Mesenchymal stem cell (in vitro differentiated cells and primary cell): ENCODE measurements at regions not wholly inside any gene's neighbourhood (a gene's known extent, or its start where the extent isn't known, plus 50 kb on each side); places are given as distances from the start of the nearest gene placed in this dataset.

Experiments used
- DNase-seq: peaks from one replicate; pipeline ENCODE4 v3.0.0-alpha.2; 2013
- H2AFZ ChIP-seq: one replicate; pipeline ENCODE4 v1.6.1; 2013; ENCODE audit warnings: low read depth, mild to moderate bottlenecking, control low read depth, inconsistent platforms, low read length, moderate library complexity
- H2AK5ac ChIP-seq: 2 replicates; pipeline ENCODE4 v1.6.1; 2013; ENCODE audit warnings: low read length, moderate library complexity, mild to moderate bottlenecking, inconsistent platforms; ENCODE audit not compliant: severe bottlenecking
- H2BK120ac ChIP-seq: one replicate; pipeline ENCODE4 v1.6.1; 2013; ENCODE audit warnings: low read depth, mild to moderate bottlenecking, inconsistent platforms, low read length, moderate library complexity
- H2BK12ac ChIP-seq, 2 experiments: one replicate each; pipeline ENCODE4 v1.6.1; 2013; ENCODE audit warnings: inconsistent platforms in 2 of 2, low read length in 2 of 2, mild to moderate bottlenecking in 2 of 2, moderate library complexity in 2 of 2, control low read depth in 1 of 2
- H2BK15ac ChIP-seq: one replicate; pipeline ENCODE4 v1.6.1; 2013; ENCODE audit warnings: mild to moderate bottlenecking, low read depth, inconsistent platforms; ENCODE audit not compliant: poor library complexity, severe bottlenecking
- H2BK5ac ChIP-seq: 2 replicates; pipeline ENCODE4 v1.6.1; 2013; ENCODE audit warnings: low read depth, mild to moderate bottlenecking, low read length, control low read depth, inconsistent platforms; ENCODE audit not compliant: poor library complexity, severe bottlenecking
- H3K14ac ChIP-seq, 2 experiments: one replicate each; pipeline ENCODE4 v1.6.1; 2013; ENCODE audit warnings: inconsistent platforms in 2 of 2, low read length in 2 of 2, control low read depth in 1 of 2, mild to moderate bottlenecking in 1 of 2, moderate library complexity in 1 of 2
- H3K18ac ChIP-seq, 2 experiments: one replicate each; pipeline ENCODE4 v1.6.1; 2013; ENCODE audit warnings: inconsistent platforms in 2 of 2, low read length in 2 of 2, control low read depth in 1 of 2, low read depth in 1 of 2, mild to moderate bottlenecking in 1 of 2
- H3K23ac ChIP-seq, 2 experiments: one replicate each; pipeline ENCODE4 v1.6.1; 2013; ENCODE audit warnings: inconsistent platforms in 2 of 2, low read length in 2 of 2, mild to moderate bottlenecking in 2 of 2, moderate library complexity in 2 of 2, control low read depth in 1 of 2
- H3K27ac ChIP-seq: 2 replicates; pipeline ENCODE4 v1.5.1; 2013; ENCODE audit warnings: mild to moderate bottlenecking, moderate library complexity, low read length, control low read depth, inconsistent platforms; ENCODE audit not compliant: poor library complexity, severe bottlenecking
- H3K27me3 ChIP-seq, 2 experiments: 2 replicates each; pipeline versions ENCODE4 v1.6.1 to v1.7.0; 2013; ENCODE audit warnings: low read length in 2 of 2, mild to moderate bottlenecking in 2 of 2, moderate library complexity in 2 of 2, control low read depth in 1 of 2, inconsistent platforms in 1 of 2; ENCODE audit not compliant: control insufficient read depth in 1 of 2, insufficient read depth in 1 of 2
- H3K36me3 ChIP-seq, 2 experiments: 2 replicates each; pipeline versions ENCODE4 v1.6.1 to v1.7.0; 2013; ENCODE audit warnings: low read length in 2 of 2, control low read depth in 1 of 2, inconsistent platforms in 1 of 2, low read depth in 1 of 2, mild to moderate bottlenecking in 1 of 2; ENCODE audit not compliant: insufficient read depth in 2 of 2, control insufficient read depth in 1 of 2
- H3K4ac ChIP-seq, 2 experiments: one replicate each; pipeline ENCODE4 v1.6.1; 2013; ENCODE audit warnings: inconsistent platforms in 2 of 2, low read length in 2 of 2, mild to moderate bottlenecking in 2 of 2, moderate library complexity in 2 of 2, control low read depth in 1 of 2, low read depth in 1 of 2
- H3K4me1 ChIP-seq: 2 replicates; pipeline ENCODE4 v1.6.1; 2013; ENCODE audit warnings: low read depth, low read length, control low read depth; ENCODE audit not compliant: control insufficient read depth, insufficient read depth
- H3K4me2 ChIP-seq: 2 replicates; pipeline ENCODE4 v1.6.1; 2013; ENCODE audit warnings: low read length, mild to moderate bottlenecking, inconsistent platforms; ENCODE audit not compliant: poor library complexity, severe bottlenecking
- H3K4me3 ChIP-seq, 2 experiments: 2 replicates each; pipeline versions ENCODE4 v1.5.1 to v1.7.0; 2013; ENCODE audit warnings: low read length in 2 of 2, mild to moderate bottlenecking in 2 of 2, control low read depth in 1 of 2, low read depth in 1 of 2; ENCODE audit not compliant: insufficient read depth in 1 of 2
- H3K79me1 ChIP-seq: replicated peaks from 2 replicates; pipeline ENCODE4 v1.6.1; 2013; ENCODE audit warnings: mild to moderate bottlenecking, control low read depth, low read length, inconsistent platforms; ENCODE audit not compliant: poor library complexity, severe bottlenecking
- H3K9ac ChIP-seq: 2 replicates; pipeline ENCODE4 v1.7.0; 2013; ENCODE audit warnings: mild to moderate bottlenecking, low read length, moderate library complexity
- H3K9me3 ChIP-seq: 2 replicates; pipeline ENCODE4 v1.7.0; 2013; ENCODE audit warnings: mild to moderate bottlenecking, low read length; ENCODE audit not compliant: control insufficient read depth
- H4K8ac ChIP-seq: one replicate; pipeline ENCODE4 v1.6.1; 2013; ENCODE audit warnings: inconsistent platforms, mild to moderate bottlenecking, low read length, moderate library complexity
- H4K91ac ChIP-seq: one replicate; pipeline ENCODE4 v1.6.1; 2013; ENCODE audit warnings: mild to moderate bottlenecking, low read length, inconsistent platforms
- WGBS: methylation state at CpG from one replicate; pipeline ENCODE4 v1.1.7; 2013; ENCODE audit warnings: mixed read lengths; 5-methylcytosine and 5-hydroxymethylcytosine counted together

GRCh38 chr4:14149176-14150053 lies 521.9 kb upstream of the BOD1L1 start:
- H3K4me3 ChIP-seq, result no peak overlapping the region
- no peak overlapping the region for H3K4me2 ChIP-seq
- no peak overlapping the region for H3K27ac ChIP-seq
- no peak overlapping the region for H2BK120ac ChIP-seq
- no peaks in the 10 kb centered on the region for H3K9me3 ChIP-seq
- no peak overlapping the region for H4K91ac ChIP-seq
- no peaks in the 10 kb centered on the region for H3K36me3 ChIP-seq
- H3K27me3 ChIP-seq, result no peaks in the 10 kb centered on the region
- no peak overlapping the region for H3K18ac ChIP-seq
- H3K79me1 ChIP-seq, result no peaks in the 10 kb centered on the region
- H3K4ac ChIP-seq, result no peak overlapping the region
- no peak overlapping the region for H2AK5ac ChIP-seq
- no peak overlapping the region for H3K14ac ChIP-seq
- H2BK15ac ChIP-seq, result no peak overlapping the region
- H3K9ac ChIP-seq, result no peak overlapping the region
- peaks cover 2% of the 10 kb centered on the region for H3K4me1 ChIP-seq
- DNase-seq, result no peak
- no peak overlapping the region for H2BK5ac ChIP-seq
- H2BK12ac ChIP-seq, result no peak overlapping the region
- no peak overlapping the region for H4K8ac ChIP-seq
- no peak overlapping the region for H3K23ac ChIP-seq
- H2AFZ ChIP-seq, result no peak overlapping the region
- 85% methylated on average over 2 of the region's 6 CpGs for WGBS

GRCh38 chr4:14151101-14151500 lies 523.6 kb upstream of the BOD1L1 start:
- H3K14ac ChIP-seq, result no peak overlapping the region
- H3K4me1 ChIP-seq, result peaks cover 2% of the 10 kb centered on the region
- no peaks in the 10 kb centered on the region for H3K36me3 ChIP-seq
- no peak overlapping the region for H3K9ac ChIP-seq
- no peak for DNase-seq
- no peak overlapping the region for H2BK5ac ChIP-seq
- H3K4me3 ChIP-seq, result no peak overlapping the region
- H3K4me2 ChIP-seq, result no peak overlapping the region
- no peak overlapping the region for H2BK15ac ChIP-seq
- no peak overlapping the region for H3K4ac ChIP-seq
- H4K91ac ChIP-seq, result no peak overlapping the region
- no peak overlapping the region for H2AFZ ChIP-seq
- H3K23ac ChIP-seq, result no peak overlapping the region
- H2BK12ac ChIP-seq, result no peak overlapping the region
- 89% methylated on average over 1 of the region's 2 CpGs for WGBS
- H3K18ac ChIP-seq, result no peak overlapping the region
- H3K79me1 ChIP-seq, result no peaks in the 10 kb centered on the region
- H3K9me3 ChIP-seq, result no peaks in the 10 kb centered on the region
- H3K27me3 ChIP-seq, result no peaks in the 10 kb centered on the region
- H3K27ac ChIP-seq, result no peak overlapping the region
- no peak overlapping the region for H2AK5ac ChIP-seq
- H4K8ac ChIP-seq, result no peak overlapping the region
- H2BK120ac ChIP-seq, result no peak overlapping the region

GRCh38 chr4:14152834-14153519 lies 525.5 kb upstream of the BOD1L1 start:
- Histone ChIP-seq H3K9me3 (no peaks in the 10 kb centered on the region), H2BK120ac (no peak overlapping the region)

GRCh38 chr4:14155803-14156202 lies 528.3 kb upstream of the BOD1L1 start:
- H3K23ac ChIP-seq, result no peak overlapping the region
- no peak overlapping the region for H3K9ac ChIP-seq
- no peaks in the 10 kb centered on the region for H3K79me1 ChIP-seq
- H3K27ac ChIP-seq, result no peak overlapping the region
- no peak overlapping the region for H2BK15ac ChIP-seq
- H3K4me1 ChIP-seq, result peaks cover 2% of the 10 kb centered on the region
- no peak overlapping the region for H3K4ac ChIP-seq
- WGBS, result 100% methylated on average over 2 of the region's 3 CpGs
- H2BK12ac ChIP-seq, result no peak overlapping the region
- peak overlapping the region; percentile 38 for H2AK5ac ChIP-seq
- no peak overlapping the region for H3K14ac ChIP-seq
- H2BK120ac ChIP-seq, result no peak overlapping the region
- no peaks in the 10 kb centered on the region for H3K9me3 ChIP-seq
- H4K91ac ChIP-seq, result no peak overlapping the region
- H2BK5ac ChIP-seq, result no peak overlapping the region
- no peaks in the 10 kb centered on the region for H3K27me3 ChIP-seq
- H3K4me3 ChIP-seq, result no peak overlapping the region
- no peak for DNase-seq
- H3K36me3 ChIP-seq, result no peaks in the 10 kb centered on the region
- H3K4me2 ChIP-seq, result no peak overlapping the region
- H2AFZ ChIP-seq, result no peak overlapping the region
- H4K8ac ChIP-seq, result no peak overlapping the region
- H3K18ac ChIP-seq, result no peak overlapping the region

More at GRCh38 chr4:14152834-14153519, 525.5 kb upstream of the BOD1L1 start:
- H2BK5ac ChIP-seq, result no peak overlapping the region
- WGBS, result 94% methylated on average over 2 of the region's 4 CpGs
- no peaks in the 10 kb centered on the region for H3K36me3 ChIP-seq
- H3K4me1 ChIP-seq, result peaks cover 2% of the 10 kb centered on the region
- H3K27ac ChIP-seq, result peak overlapping the region; percentile 80
- DNase-seq, result no peak
- peak overlapping the region; percentile 31 for H2AK5ac ChIP-seq
- H2BK15ac ChIP-seq, result no peak overlapping the region
- H3K23ac ChIP-seq, result no peak overlapping the region
- no peak overlapping the region for H2BK12ac ChIP-seq
- H3K18ac ChIP-seq, result no peak overlapping the region
- no peaks in the 10 kb centered on the region for H3K27me3 ChIP-seq
- H2AFZ ChIP-seq, result no peak overlapping the region
- no peak overlapping the region for H3K14ac ChIP-seq
- H4K8ac ChIP-seq, result no peak overlapping the region
- no peak overlapping the region for H3K9ac ChIP-seq
- no peak overlapping the region for H4K91ac ChIP-seq
- no peaks in the 10 kb centered on the region for H3K79me1 ChIP-seq
- no peak overlapping the region for H3K4me2 ChIP-seq
- H3K4ac ChIP-seq, result no peak overlapping the region
- no peak overlapping the region for H3K4me3 ChIP-seq
